Muscle layer of duodenum (tissue), 2 donors: ENCODE measurements at regions not wholly inside any gene's neighbourhood (a gene's known extent, or its start where the extent isn't known, plus 50 kb on each side); places are given as distances from the start of the nearest gene placed in this dataset.
"Not testable (repeated sequence)": the region's sequence is repeated elsewhere in the genome, so short reads cannot be mapped to it uniquely, and the experiment has no call there.

Experiments
- H3K27ac ChIP-seq: one replicate; pipeline ENCODE4 v1.7.0; 2013; ENCODE audit warnings: mild to moderate bottlenecking, low read length
- H3K27me3 ChIP-seq: one replicate; pipeline ENCODE4 v1.7.0; 2013; ENCODE audit warnings: low read depth, mild to moderate bottlenecking, control low read depth, low read length
- H3K36me3 ChIP-seq, 2 donors: one replicate each; pipeline ENCODE4 v1.7.0; 2013; ENCODE audit warnings: low read length in 2 of 2, control low read depth in 1 of 2, mild to moderate bottlenecking in 1 of 2; ENCODE audit not compliant: insufficient read depth in 2 of 2, control insufficient read depth in 1 of 2
- H3K4me1 ChIP-seq, 2 donors: one replicate each; pipeline ENCODE4 v1.7.0; 2013; ENCODE audit warnings: low read length in 2 of 2, mild to moderate bottlenecking in 2 of 2, control low read depth in 1 of 2, moderate library complexity in 1 of 2; ENCODE audit not compliant: insufficient read depth in 2 of 2, control insufficient read depth in 1 of 2
- H3K4me3 ChIP-seq, 2 donors: one replicate each; pipeline ENCODE4 v1.7.0; 2013; ENCODE audit warnings: low read length in 2 of 2, low read depth in 1 of 2, mild to moderate bottlenecking in 1 of 2
- H3K9me3 ChIP-seq, 2 donors: one replicate each; pipeline ENCODE4 v1.7.0; 2013; ENCODE audit warnings: low read length in 2 of 2, control low read depth in 1 of 2, mild to moderate bottlenecking in 1 of 2; ENCODE audit not compliant: control insufficient read depth in 1 of 2
- donor health status: healthy.

DNA sequence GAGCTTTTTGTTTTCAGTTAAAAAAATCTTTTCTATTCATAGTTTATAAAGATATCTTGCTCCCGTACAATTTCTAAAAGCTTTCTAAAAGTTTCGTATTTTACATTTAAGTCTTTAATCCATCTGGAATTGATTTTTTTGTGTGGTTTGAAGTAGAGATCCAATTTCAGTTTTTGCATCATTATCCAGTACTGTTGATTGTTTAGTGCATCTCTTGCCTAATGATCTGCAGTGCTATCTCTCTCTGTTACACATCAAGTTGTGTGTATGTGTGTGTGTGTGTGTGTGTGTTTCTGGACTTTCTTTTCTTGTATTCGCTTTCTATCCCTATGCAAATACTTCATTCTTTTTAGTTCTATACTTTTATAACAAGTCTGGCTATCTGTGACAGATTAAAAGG lies 605.8 kb upstream of the DPPA4 start:
- H3K27ac ChIP-seq = no peak overlapping the region
- no peak overlapping the region for H3K4me3 ChIP-seq
- no peaks in the 10 kb centered on the region for H3K36me3 ChIP-seq

DNA sequence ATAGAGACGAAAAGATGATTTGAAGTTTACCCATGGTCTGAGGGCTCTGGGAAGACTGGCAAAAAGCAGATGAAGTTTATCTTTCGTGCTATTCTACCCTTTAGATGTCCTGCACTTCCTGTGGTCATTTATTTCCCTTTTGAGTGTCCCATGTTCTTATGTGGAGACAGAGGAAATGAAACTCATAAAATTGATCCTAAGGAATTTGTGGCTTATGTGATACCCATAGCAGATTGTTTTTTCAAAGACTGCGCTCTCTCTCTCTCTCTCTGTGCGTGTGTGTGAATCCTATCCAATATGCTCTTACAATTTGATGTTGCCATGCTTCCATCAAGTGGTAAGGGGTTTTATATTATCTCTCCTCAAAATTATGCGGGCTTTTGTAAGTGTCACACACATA lies 607.5 kb upstream of the DPPA4 start:
- Histone ChIP-seq H3K27me3 (no peaks in the 10 kb centered on the region), H3K4me3 (no peak overlapping the region), H3K4me1 (no peaks in the 10 kb centered on the region), H3K36me3 (no peaks in the 10 kb centered on the region), H3K9me3 (no peaks in the 10 kb centered on the region), H3K27ac (no peak overlapping the region)

More for the DNA sequence above, 605.8 kb upstream of the DPPA4 start:
- Histone ChIP-seq H3K27me3 (no peaks in the 10 kb centered on the region), H3K9me3 (no peaks in the 10 kb centered on the region), H3K4me1 (no peaks in the 10 kb centered on the region)

DNA sequence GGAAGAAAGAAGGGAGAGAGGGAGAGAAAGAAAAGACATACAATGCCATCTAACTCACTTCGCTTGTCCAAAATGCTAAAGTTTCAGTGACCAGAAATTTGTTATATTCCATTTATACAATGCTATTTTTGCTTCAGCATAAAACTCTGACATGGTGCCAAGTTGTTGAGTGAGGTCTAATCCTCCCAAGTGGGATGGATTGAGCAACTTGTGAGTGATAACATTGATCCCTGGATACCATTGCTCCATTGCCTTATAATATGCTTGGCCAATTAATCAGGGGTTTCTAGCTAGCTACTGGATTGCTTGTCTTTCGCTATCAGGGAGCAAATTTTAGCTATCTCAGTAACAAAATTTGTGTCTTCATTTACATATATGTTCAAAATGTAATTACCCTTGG lies 615.6 kb upstream of the DPPA4 start:
- Histone ChIP-seq H3K27ac (no peak overlapping the region), H3K9me3 (no peaks in the 10 kb centered on the region), H3K4me3 (no peak overlapping the region), H3K4me1 (no peaks in the 10 kb centered on the region), H3K27me3 (no peaks in the 10 kb centered on the region), H3K36me3 (no peaks in the 10 kb centered on the region)

DNA sequence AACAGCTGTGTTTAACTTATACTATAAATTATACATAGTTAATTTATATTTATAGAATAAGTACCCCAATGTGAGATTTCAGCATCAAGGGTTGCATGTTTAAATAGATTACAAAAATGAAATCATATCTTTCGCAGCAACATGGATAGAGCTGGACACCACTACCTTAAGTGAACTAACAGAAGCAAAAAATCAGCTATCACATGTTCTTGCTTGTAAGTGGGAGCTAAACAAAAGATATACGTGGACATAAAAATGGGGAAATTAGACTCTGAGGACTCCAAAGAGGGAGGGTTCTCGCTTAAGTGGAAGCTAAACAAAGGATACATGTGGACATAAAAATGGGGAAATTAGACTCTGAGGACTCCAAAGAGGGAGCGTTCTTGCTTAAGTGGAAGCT lies 626.5 kb upstream of the DPPA4 start:
- Histone ChIP-seq H3K4me1 (no peaks in the 10 kb centered on the region), H3K4me3 (no peak overlapping the region), H3K36me3 (no peaks in the 10 kb centered on the region), H3K27ac (no peak overlapping the region), H3K27me3 (no peaks in the 10 kb centered on the region), H3K9me3 (no peaks in the 10 kb centered on the region)

DNA sequence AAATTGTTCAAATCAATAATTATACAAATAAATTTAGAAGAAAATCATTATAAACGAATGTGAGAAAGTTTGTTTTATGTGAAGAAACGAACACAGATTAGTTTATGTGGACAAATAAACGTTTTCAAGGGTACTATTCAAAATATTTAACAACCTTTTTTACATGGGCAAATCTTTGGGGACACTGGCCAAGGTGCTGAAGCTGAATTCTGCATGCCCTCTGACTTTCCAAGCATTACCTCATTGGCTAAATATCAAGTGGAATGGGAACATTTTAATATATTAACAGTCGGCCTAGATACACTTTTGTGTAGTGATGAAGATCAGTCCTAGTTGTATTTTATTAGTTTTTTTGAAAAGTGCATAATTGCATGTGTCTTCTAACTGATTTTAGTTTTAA lies 636.4 kb upstream of the DPPA4 start:
- H3K4me3 ChIP-seq = no peak overlapping the region
- no peak overlapping the region for H3K27ac ChIP-seq
- H3K27me3 ChIP-seq = no peaks in the 10 kb centered on the region
- H3K4me1 ChIP-seq = no peaks in the 10 kb centered on the region
- no peaks in the 10 kb centered on the region for H3K9me3 ChIP-seq
- H3K36me3 ChIP-seq = no peaks in the 10 kb centered on the region

DNA sequence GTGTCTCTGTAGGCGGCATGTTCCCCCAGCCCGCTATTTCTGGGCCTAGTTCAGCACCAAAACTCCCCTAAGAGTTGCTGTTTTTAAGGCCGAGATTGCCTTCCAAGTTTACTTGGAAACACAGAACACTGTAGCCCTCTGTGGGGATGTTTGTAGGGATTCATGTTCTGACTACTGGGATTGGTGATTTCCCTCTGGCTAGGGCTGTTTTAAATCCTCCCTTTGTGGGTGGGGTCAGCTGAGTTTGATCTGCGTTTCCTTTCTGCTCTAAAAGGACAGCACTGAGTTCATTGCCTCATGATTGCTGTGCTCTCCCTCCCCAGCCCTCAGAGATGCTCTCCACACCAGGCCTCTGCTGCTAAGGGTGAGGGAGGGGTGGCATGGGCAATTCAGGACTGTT lies 640.6 kb upstream of the DPPA4 start:
- Histone ChIP-seq H3K27ac (no peak overlapping the region), H3K36me3 (no peaks in the 10 kb centered on the region), H3K9me3 (no peaks in the 10 kb centered on the region), H3K4me1 (no peaks in the 10 kb centered on the region), H3K4me3 (no peak overlapping the region), H3K27me3 (no peaks in the 10 kb centered on the region)

DNA sequence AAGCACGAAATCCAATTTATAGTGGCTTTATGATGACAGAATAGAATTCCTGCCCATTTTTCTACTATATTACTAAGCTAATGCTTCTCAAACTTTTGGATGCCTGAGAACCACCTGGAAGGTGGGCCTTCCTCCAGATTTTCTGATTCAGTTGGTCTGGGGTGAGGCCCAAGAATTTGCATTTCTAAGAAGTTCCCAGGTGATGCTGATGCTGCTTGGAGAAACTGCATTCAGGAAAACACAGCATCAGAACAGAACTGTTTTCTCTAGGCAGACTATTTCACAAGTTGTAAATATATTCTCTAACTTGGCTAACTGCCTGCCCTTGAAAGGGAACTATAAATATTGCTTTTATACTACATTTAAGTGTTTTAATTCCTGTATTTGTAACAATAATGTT lies 644.9 kb upstream of the DPPA4 start:
- Histone ChIP-seq H3K9me3 (no peaks in the 10 kb centered on the region), H3K4me1 (no peaks in the 10 kb centered on the region)

DNA sequence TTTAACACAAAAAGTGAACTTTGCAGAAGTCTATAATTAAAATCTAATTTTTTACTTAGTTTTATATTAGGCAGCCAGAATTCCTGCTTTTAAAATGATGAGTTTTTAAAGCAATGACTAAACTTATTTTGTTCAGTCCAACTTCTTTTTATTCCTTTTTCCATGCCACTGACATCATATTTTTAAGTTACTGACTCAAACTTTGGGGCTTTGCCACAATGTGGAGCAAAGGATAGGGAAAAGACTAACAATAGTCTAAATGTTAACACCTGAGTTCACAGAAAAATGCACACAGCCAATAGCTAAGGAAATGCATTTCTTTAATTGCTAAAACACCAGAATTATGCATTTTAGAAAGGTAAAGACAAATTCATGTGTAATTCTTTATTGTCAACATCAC lies 647.6 kb upstream of the DPPA4 start:
- no peak overlapping the region for H3K27ac ChIP-seq
- H3K27me3 ChIP-seq = no peaks in the 10 kb centered on the region
- no peaks in the 10 kb centered on the region for H3K36me3 ChIP-seq

More for the DNA sequence above, 644.9 kb upstream of the DPPA4 start:
- Histone ChIP-seq H3K27ac (no peak overlapping the region), H3K36me3 (no peaks in the 10 kb centered on the region), H3K27me3 (no peaks in the 10 kb centered on the region), H3K4me3 (no peak overlapping the region)

DNA sequence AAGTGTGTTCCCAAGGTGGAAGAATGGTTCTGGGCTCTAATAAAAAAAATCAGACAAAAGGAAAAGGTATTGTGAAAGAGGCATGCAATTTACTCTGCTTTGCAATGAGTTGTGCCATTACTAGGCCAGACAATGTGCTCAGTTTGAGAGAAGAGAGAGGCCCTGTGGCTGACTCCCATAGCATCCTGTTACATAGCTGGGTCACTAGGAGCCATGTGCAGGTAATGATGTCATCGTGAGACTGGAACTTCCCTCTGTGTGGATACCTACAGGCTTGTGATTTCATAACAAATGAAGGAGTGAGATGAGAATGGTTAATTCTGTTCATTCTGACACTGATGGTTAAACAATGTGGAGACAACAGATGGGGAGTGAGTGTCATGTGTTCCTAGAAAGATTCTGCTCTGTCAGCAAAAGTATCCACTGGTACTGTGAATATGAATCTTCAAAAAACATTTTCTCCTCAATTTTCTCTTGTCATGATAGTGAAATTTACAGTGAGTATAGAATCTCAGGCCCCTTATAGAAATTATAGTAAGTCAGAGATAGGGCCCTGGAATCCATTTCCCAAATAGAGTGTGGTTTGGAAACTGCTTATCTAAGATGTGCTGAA lies 648.7 kb upstream of the DPPA4 start:
- no peak overlapping the region for H3K4me3 ChIP-seq
- H3K27me3 ChIP-seq = no peaks in the 10 kb centered on the region

More for the DNA sequence above, 647.6 kb upstream of the DPPA4 start:
- Histone ChIP-seq H3K9me3 (no peaks in the 10 kb centered on the region), H3K4me1 (no peaks in the 10 kb centered on the region), H3K4me3 (no peak overlapping the region)

DNA sequence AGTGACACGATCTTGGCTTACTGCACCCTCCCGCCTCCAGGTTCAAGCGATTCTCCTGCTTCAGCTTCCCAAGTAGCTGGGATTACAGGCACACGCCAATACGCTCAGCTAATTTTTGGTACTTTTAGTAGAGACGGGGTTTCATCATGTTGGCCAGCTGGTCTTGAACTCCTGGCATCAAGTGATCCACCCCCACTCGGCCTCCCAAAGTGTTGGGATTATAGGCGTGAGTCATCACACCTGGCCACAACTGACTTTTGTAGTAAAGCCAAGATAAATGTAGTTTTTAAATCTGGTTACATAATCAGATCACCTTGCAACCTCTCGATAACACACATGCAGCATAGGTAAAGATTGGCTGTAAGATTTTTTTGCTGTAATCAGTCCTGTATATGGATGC lies 657.5 kb upstream of the DPPA4 start:
- H3K36me3 ChIP-seq = no peaks in the 10 kb centered on the region
- no peaks in the 10 kb centered on the region for H3K4me1 ChIP-seq
- H3K27me3 ChIP-seq = no peaks in the 10 kb centered on the region
- H3K4me3 ChIP-seq = no peak overlapping the region
- H3K9me3 ChIP-seq = no peaks in the 10 kb centered on the region
- no peak overlapping the region for H3K27ac ChIP-seq

More for the DNA sequence above, 648.7 kb upstream of the DPPA4 start:
- Histone ChIP-seq H3K27ac (no peak overlapping the region), H3K9me3 (no peaks in the 10 kb centered on the region), H3K4me1 (no peaks in the 10 kb centered on the region), H3K36me3 (no peaks in the 10 kb centered on the region)

DNA sequence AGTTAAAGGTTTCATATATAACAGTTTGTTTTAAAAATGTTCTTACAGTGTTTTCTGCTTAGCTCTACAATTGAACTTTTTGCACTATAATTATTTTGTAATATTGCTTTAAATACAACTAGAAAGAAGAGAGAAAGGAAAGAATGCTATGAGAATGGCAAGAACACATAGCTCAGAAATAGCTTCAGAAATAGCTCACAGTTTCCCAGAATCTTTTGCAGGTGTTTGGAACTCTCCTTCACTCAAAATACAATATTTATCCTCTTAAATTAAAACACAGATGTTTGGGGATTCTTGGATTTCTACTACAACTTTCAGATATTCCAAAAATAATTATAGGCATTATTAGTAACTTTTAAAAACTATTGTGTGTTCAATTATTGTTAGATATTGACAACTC lies 658.0 kb upstream of the DPPA4 start:
- no peak overlapping the region for H3K4me3 ChIP-seq
- H3K27me3 ChIP-seq = no peaks in the 10 kb centered on the region
- no peaks in the 10 kb centered on the region for H3K4me1 ChIP-seq
- H3K9me3 ChIP-seq = no peaks in the 10 kb centered on the region
- no peaks in the 10 kb centered on the region for H3K36me3 ChIP-seq
- no peak overlapping the region for H3K27ac ChIP-seq

DNA sequence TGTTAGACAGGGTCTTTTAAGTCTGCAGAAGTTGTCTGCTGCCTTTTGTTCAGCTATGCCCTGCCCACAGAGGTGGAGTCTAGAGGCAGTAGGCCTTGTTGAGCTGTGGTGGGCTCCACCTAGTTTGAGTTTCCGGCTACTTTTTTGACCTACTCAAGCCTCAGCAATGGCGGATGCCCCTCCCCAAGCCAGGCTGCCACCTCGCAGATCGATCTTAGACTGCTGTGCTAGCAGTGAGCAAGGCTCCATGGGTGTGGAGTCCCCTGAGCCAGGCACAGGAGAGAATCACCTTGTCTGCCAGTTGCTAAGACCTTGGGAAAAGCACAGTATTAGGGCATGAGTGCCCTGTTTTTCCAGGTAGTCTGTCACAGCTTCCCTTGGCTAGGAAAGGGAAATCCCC lies 664.6 kb upstream of the DPPA4 start:
- H3K4me3 ChIP-seq, H3K9me3 ChIP-seq, H3K27ac ChIP-seq, H3K27me3 ChIP-seq, H3K4me1 ChIP-seq, H3K36me3 ChIP-seq: not testable (repeated sequence)
